ENCODE measurements at regions not wholly inside any gene's neighbourhood (a gene's known extent, or its start where the extent isn't known, plus 50 kb on each side); places are given as distances from the start of the nearest gene placed in this dataset.

DNA sequence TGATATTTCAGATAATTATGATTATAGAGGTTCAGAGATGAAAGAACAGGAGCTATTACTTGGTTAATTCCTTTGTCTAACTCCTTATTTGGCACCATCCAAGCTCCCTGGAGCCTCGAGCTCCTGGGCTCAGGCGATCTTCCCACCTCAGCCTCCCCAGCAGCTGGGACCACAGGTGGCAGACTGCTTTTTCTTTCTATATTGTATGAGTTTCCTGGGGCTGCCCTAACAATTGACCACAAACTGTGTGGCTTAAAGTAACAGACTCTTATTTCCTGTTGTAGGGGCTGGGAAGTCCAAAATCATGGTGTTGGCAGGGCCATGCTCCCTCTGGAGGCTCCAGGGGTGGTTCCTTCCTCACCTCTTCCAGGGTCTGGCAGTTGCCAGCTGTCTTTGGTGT is 163.3 kb upstream of the ADCY1 start:
- DNase-seq (ENCODE audit: low read depth in 2 of 2), result no peak

GRCh38 chr7:45413419-45413818 is 160.7 kb upstream of the ADCY1 start:
- Histone ChIP-seq H3K27me3 (ENCODE audit: control insufficient read depth, insufficient read depth, low read length) (no peaks in the 10 kb centered on the region), H3K4me3 (replicated peaks in 1 of 4; ENCODE audit: control extremely low read depth in 1 of 4, insufficient read depth in 1 of 4, low read depth in 3 of 4, low read length in 4 of 4) (no peak overlapping the region), H3K27ac (ENCODE audit: insufficient read depth, low read length) (no peak overlapping the region), H2AFZ (ENCODE audit: low read length) (no peak overlapping the region), H3K9me3 (ENCODE audit: control insufficient read depth, insufficient read depth, low read depth, low read length) (no peaks in the 10 kb centered on the region), H3K4me1 (ENCODE audit: control insufficient read depth, extremely low read depth, insufficient read depth, low read length) (no peaks in the 10 kb centered on the region), H3K9ac (ENCODE audit: insufficient read depth, low read length) (no peak overlapping the region), H3K36me3 (ENCODE audit: control insufficient read depth, insufficient read depth, low read length) (no peaks in the 10 kb centered on the region), H4K20me1 (ENCODE audit: control insufficient read depth, extremely low read depth, insufficient read depth, low read length) (no peaks in the 10 kb centered on the region), H3K79me2 (ENCODE audit: control insufficient read depth, insufficient read depth, low read length) (no peaks in the 10 kb centered on the region), H3K4me2 (ENCODE audit: extremely low read depth, insufficient read depth, low read length) (no peak overlapping the region)
- no peak for DNase-seq (ENCODE audit: low read depth in 2 of 2)
- TF ChIP-seq CTCF (conservative IDR thresholded peaks at IDR 0.05 in 1 of 2, IDR thresholded peaks at IDR 0.05 in 1 of 2; ENCODE audit: low read depth in 1 of 2, low read length in 2 of 2) (no peak), EZH2 (IDR thresholded peaks at IDR 0.05; ENCODE audit: low read length, missing control alignments) (no peak)

More for the DNA sequence above, 163.3 kb upstream of the ADCY1 start:
- H3K4me3 ChIP-seq (replicated peaks in 1 of 4; ENCODE audit: control extremely low read depth in 1 of 4, insufficient read depth in 1 of 4, low read depth in 3 of 4, low read length in 4 of 4), result no peak overlapping the region
- H3K4me1 ChIP-seq (ENCODE audit: control insufficient read depth, extremely low read depth, insufficient read depth, low read length), result no peaks in the 10 kb centered on the region
- no peak overlapping the region for H3K27ac ChIP-seq (ENCODE audit: insufficient read depth, low read length)
- no peaks in the 10 kb centered on the region for H4K20me1 ChIP-seq (ENCODE audit: control insufficient read depth, extremely low read depth, insufficient read depth, low read length)
- H3K4me2 ChIP-seq (ENCODE audit: extremely low read depth, insufficient read depth, low read length), result no peak overlapping the region
- H3K9me3 ChIP-seq (ENCODE audit: control insufficient read depth, insufficient read depth, low read depth, low read length), result no peaks in the 10 kb centered on the region
- H2AFZ ChIP-seq (ENCODE audit: low read length), result no peak overlapping the region
- TF ChIP-seq CTCF (conservative IDR thresholded peaks at IDR 0.05 in 1 of 2, IDR thresholded peaks at IDR 0.05 in 1 of 2; ENCODE audit: low read depth in 1 of 2, low read length in 2 of 2) (no peak), EZH2 (IDR thresholded peaks at IDR 0.05; ENCODE audit: low read length, missing control alignments) (no peak)
- H3K27me3 ChIP-seq (ENCODE audit: control insufficient read depth, insufficient read depth, low read length), result no peaks in the 10 kb centered on the region
- H3K79me2 ChIP-seq (ENCODE audit: control insufficient read depth, insufficient read depth, low read length), result no peaks in the 10 kb centered on the region
- H3K36me3 ChIP-seq (ENCODE audit: control insufficient read depth, insufficient read depth, low read length), result no peaks in the 10 kb centered on the region
- H3K9ac ChIP-seq (ENCODE audit: insufficient read depth, low read length), result no peak overlapping the region

GRCh38 chr7:45414226-45414625 is 159.9 kb upstream of the ADCY1 start:
- Histone ChIP-seq H3K79me2 (ENCODE audit: control insufficient read depth, insufficient read depth, low read length) (no peaks in the 10 kb centered on the region), H2AFZ (ENCODE audit: low read length) (no peak overlapping the region), H3K27ac (ENCODE audit: insufficient read depth, low read length) (no peak overlapping the region), H3K4me1 (ENCODE audit: control insufficient read depth, extremely low read depth, insufficient read depth, low read length) (no peaks in the 10 kb centered on the region), H3K27me3 (ENCODE audit: control insufficient read depth, insufficient read depth, low read length) (no peaks in the 10 kb centered on the region), H3K36me3 (ENCODE audit: control insufficient read depth, insufficient read depth, low read length) (no peaks in the 10 kb centered on the region), H4K20me1 (ENCODE audit: control insufficient read depth, extremely low read depth, insufficient read depth, low read length) (no peaks in the 10 kb centered on the region), H3K9ac (ENCODE audit: insufficient read depth, low read length) (no peak overlapping the region), H3K9me3 (ENCODE audit: control insufficient read depth, insufficient read depth, low read depth, low read length) (no peaks in the 10 kb centered on the region), H3K4me3 (replicated peaks in 1 of 4; ENCODE audit: control extremely low read depth in 1 of 4, insufficient read depth in 1 of 4, low read depth in 3 of 4, low read length in 4 of 4) (no peak overlapping the region), H3K4me2 (ENCODE audit: extremely low read depth, insufficient read depth, low read length) (no peak overlapping the region)
- TF ChIP-seq CTCF (conservative IDR thresholded peaks at IDR 0.05 in 1 of 2, IDR thresholded peaks at IDR 0.05 in 1 of 2; ENCODE audit: low read depth in 1 of 2, low read length in 2 of 2), result no peak
- no peak for TF ChIP-seq EZH2 (IDR thresholded peaks at IDR 0.05; ENCODE audit: low read length, missing control alignments)
- DNase-seq (ENCODE audit: low read depth in 2 of 2), result no peak

Measured in fibroblast of lung (primary cell).